Right atrium auricular region (tissue), 2 donors: ENCODE measurements at regions not wholly inside any gene's neighbourhood (a gene's known extent, or its start where the extent isn't known, plus 50 kb on each side); places are given as distances from the start of the nearest gene placed in this dataset.

ENCODE experiments used
- DNase-seq: peaks from one replicate; pipeline ENCODE4 v3.0.0-alpha.2; 2019; ENCODE audit warnings: low spot score
- H3K27ac ChIP-seq, 2 donors: fragments of 200-600 bp; sonication (generic); 1 replicate in 1 of 2; 2 replicates in 1 of 2; pipeline ENCODE4 v1.5.1; 2016 to 2019
- H3K27me3 ChIP-seq, 2 donors: fragments of 200-600 bp; sonication (generic); one replicate each; pipeline versions ENCODE4 v1.5.1 to v1.6.0; 2017 to 2019
- H3K36me3 ChIP-seq: fragments of 200-600 bp; sonication (generic); one replicate; pipeline ENCODE4 v1.5.1; 2016
- H3K4me1 ChIP-seq, 2 donors: fragments of 200-600 bp; sonication (generic); one replicate each; pipeline versions ENCODE4 v1.5.1 to v1.6.0; 2017 to 2019
- H3K4me3 ChIP-seq, 2 donors: fragments of 200-600 bp; sonication (generic); 1 replicate in 1 of 2; 2 replicates in 1 of 2; pipeline ENCODE4 v1.5.1; 2017 to 2019; ENCODE audit warnings: mild to moderate bottlenecking in 1 of 2, moderate library complexity in 1 of 2
- H3K9me3 ChIP-seq, 2 donors: fragments of 200-600 bp; sonication (generic); one replicate each; pipeline ENCODE4 v1.5.1; 2019
- TF ChIP-seq, protein P1 (sequence below), 2 donors: fragments of 200-600 bp; sonication (generic); IDR thresholded peaks; one replicate each; pipeline ENCODE4 v1.5.1; 2019; ENCODE audit warnings: antibody characterized with exemption in 2 of 2

DNA sequence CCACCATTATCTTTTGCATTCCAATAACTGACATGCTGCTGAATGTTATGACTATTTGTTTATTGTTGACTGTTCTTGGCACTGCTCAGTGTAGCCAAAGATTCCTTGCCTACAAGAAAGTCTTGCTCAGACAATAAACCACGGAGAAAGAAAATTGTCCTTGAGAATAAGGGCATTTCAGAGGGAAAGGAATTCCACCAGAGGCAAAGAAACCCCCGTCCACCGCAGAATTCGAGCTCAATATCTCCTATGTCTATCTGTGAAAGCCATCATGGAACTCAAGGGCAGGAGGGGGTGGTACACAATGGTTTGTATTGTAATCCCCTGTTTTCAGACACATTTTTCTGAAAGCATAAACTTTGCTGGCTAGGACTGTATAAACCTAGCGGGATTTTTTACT lies 70.3 kb upstream of the ADAMTS16 start:
- Histone ChIP-seq H3K4me3 (no peak overlapping the region), H3K4me1 (no peaks in the 10 kb centered on the region), H3K9me3 (no peaks in the 10 kb centered on the region), H3K36me3 (no peaks in the 10 kb centered on the region), H3K27me3 (no peaks in the 10 kb centered on the region), H3K27ac (no peak overlapping the region)
- no peak for DNase-seq
- TF ChIP-seq, protein P1, sequence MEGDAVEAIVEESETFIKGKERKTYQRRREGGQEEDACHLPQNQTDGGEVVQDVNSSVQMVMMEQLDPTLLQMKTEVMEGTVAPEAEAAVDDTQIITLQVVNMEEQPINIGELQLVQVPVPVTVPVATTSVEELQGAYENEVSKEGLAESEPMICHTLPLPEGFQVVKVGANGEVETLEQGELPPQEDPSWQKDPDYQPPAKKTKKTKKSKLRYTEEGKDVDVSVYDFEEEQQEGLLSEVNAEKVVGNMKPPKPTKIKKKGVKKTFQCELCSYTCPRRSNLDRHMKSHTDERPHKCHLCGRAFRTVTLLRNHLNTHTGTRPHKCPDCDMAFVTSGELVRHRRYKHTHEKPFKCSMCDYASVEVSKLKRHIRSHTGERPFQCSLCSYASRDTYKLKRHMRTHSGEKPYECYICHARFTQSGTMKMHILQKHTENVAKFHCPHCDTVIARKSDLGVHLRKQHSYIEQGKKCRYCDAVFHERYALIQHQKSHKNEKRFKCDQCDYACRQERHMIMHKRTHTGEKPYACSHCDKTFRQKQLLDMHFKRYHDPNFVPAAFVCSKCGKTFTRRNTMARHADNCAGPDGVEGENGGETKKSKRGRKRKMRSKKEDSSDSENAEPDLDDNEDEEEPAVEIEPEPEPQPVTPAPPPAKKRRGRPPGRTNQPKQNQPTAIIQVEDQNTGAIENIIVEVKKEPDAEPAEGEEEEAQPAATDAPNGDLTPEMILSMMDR (IDR thresholded peaks at IDR 0.05), result no peak

DNA sequence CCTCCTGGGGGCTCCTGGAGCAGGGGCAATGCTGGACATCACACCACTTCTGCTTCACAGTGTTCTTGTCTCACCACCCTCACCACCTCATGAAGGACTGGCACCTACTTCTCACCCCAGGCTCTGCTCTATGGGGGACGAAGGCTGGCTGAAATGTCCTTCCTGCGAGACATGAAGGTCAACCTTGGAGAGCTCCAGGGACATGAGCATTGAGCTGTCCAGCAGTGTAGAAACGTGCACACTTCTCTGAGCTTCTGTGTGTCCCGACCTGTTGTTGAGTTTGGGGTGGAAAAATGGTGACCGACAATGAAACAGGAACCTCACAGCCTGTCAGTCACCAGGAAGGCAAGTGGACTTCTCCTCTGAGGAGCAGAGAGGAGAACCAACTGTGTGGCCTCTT lies 68.6 kb upstream of the ADAMTS16 start:
- H3K36me3 ChIP-seq, result no peaks in the 10 kb centered on the region
- H3K4me1 ChIP-seq, result no peaks in the 10 kb centered on the region
- H3K4me3 ChIP-seq, result no peak overlapping the region
- no peaks in the 10 kb centered on the region for H3K9me3 ChIP-seq
- TF ChIP-seq, protein P1 (IDR thresholded peaks at IDR 0.05), result no peak
- H3K27ac ChIP-seq, result no peak overlapping the region
- no peaks in the 10 kb centered on the region for H3K27me3 ChIP-seq
- no peak for DNase-seq

DNA sequence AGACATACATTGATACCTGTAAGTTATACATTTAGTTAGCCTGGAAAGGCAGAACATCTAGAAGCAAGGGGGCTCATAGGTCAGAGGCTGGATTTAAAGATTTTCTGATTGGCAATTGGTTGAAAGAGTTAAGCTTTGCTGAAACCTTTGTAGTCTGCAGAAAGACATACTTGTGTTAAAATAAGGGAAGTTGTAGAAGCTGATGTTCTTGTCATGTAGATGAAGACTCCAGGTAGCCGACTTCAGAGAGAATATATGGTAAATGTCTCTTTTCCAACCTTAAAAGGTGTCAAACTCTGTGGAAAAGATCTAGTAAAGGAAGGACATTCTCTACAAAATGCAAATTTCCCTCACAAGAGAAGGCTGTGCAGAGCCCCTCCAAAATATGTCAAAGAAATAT lies 62.9 kb upstream of the ADAMTS16 start:
- no peak for DNase-seq
- no peaks in the 10 kb centered on the region for H3K9me3 ChIP-seq
- no peaks in the 10 kb centered on the region for H3K4me1 ChIP-seq
- no peaks in the 10 kb centered on the region for H3K27me3 ChIP-seq
- H3K27ac ChIP-seq, result no peak overlapping the region
- no peaks in the 10 kb centered on the region for H3K36me3 ChIP-seq
- TF ChIP-seq, protein P1 (IDR thresholded peaks at IDR 0.05), result no peak
- no peak overlapping the region for H3K4me3 ChIP-seq

DNA sequence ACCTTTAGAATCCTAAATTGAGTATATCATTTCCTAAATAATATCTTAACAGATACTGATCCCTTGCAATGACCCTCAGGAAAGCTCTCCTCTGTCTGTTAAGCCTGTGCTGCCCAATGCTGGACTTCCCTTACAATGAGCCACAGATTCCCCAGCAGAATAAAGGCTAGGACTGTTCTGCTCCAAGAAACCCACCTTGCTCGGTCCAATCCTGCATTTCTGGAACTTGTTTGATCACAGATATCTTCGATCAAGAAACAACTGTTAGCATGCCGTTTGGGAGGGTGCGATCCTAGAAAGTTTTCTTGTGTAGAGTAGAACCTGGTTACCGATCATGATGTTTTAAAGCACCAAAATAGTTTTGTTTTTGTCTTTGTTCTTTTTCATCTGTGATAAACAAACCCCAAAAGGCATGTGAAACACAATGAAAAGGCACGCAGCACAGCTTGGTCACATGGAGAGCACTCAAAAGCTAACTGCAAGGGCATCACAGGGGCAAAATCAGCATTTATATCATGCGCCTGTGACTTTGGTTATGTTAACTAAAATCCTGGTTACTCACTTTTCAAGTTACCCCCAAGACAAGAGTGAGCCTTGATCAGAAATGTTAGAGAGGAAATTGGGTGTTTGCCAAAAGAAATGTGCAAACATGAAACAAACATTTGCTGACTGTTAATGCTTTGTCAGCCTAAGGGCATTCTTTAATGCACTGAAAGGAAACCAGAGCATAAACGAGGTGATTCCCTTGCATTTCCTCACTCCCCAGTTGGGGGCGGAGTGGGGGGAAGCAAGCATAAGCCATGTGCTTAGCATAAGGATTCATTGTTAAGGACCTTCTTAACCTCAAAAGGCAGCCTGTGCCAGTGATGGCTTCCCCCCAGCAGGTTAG lies 61.9 kb upstream of the ADAMTS16 start:
- H3K36me3 ChIP-seq, result no peaks in the 10 kb centered on the region
- no peaks in the 10 kb centered on the region for H3K27me3 ChIP-seq
- no peaks in the 10 kb centered on the region for H3K9me3 ChIP-seq
- TF ChIP-seq, protein P1 (IDR thresholded peaks at IDR 0.05), result no peak
- H3K27ac ChIP-seq, result no peak overlapping the region
- no peak overlapping the region for H3K4me3 ChIP-seq
- H3K4me1 ChIP-seq, result no peaks in the 10 kb centered on the region
- no peak for DNase-seq

DNA sequence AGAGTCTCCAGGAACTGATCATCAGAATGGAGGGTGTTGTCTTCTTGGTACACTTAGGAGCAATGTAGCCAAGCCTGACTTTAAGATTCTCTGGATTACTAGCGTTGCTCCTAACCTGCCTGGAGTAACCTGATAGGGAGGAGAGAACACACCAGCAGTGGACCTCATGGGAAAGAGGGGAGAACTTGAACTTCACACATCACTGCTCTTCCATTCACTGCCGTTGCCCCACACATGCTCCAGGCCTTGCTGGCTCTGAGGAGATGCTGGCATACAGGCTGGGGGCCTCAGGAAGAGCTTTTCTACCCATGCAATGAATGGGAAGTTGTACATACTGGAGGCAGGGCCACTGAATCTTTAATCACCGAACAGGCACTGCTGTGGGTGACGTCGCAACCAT lies 60.3 kb upstream of the ADAMTS16 start:
- Histone ChIP-seq H3K27ac (no peak overlapping the region), H3K27me3 (no peaks in the 10 kb centered on the region), H3K4me1 (no peaks in the 10 kb centered on the region), H3K4me3 (no peak overlapping the region), H3K36me3 (no peaks in the 10 kb centered on the region), H3K9me3 (no peaks in the 10 kb centered on the region)
- DNase-seq, result no peak
- TF ChIP-seq, protein P1 (IDR thresholded peaks at IDR 0.05), result no peak

DNA sequence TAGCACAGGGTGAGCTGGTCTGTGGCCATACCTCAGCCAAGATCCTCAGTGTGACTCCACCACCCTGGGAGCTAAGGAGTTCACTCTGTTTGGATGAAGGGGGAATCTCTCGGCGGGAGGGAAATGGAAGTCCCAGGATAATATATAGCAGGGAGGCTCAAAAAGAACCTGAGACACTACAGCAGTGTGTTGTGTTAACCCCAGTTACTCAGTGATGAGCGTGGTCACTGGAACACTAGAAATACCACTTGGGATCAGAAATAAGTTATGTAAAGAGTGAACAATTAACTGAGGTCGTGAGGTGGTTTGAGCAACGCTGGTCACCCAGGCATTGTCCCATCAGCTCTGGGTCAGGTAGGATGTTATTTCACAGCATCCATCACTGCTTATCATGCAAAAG lies 59.3 kb upstream of the ADAMTS16 start:
- no peak overlapping the region for H3K4me3 ChIP-seq
- no peak overlapping the region for H3K27ac ChIP-seq
- H3K36me3 ChIP-seq, result no peaks in the 10 kb centered on the region
- no peaks in the 10 kb centered on the region for H3K9me3 ChIP-seq
- no peak for DNase-seq
- H3K27me3 ChIP-seq, result no peaks in the 10 kb centered on the region
- TF ChIP-seq, protein P1 (IDR thresholded peaks at IDR 0.05), result no peak
- H3K4me1 ChIP-seq, result no peaks in the 10 kb centered on the region
